ENCODE measurements at regions not wholly inside any gene's neighbourhood (a gene's known extent, or its start where the extent isn't known, plus 50 kb on each side); places are given as distances from the start of the nearest gene placed in this dataset.
"Not testable (repeated sequence)": the region's sequence is repeated elsewhere in the genome, so short reads cannot be mapped to it uniquely, and the experiment has no call there.

GRCh38 chr1:143905214-143906179 lies 66.3 kb downstream of the FAM72C start:
- DNase-seq, result peak; percentile 60

- not testable (repeated sequence) for DNase-seq
Measured at GRCh38 chr1:143904622-143904979, 67.2 kb downstream of the FAM72C start.

DNA sequence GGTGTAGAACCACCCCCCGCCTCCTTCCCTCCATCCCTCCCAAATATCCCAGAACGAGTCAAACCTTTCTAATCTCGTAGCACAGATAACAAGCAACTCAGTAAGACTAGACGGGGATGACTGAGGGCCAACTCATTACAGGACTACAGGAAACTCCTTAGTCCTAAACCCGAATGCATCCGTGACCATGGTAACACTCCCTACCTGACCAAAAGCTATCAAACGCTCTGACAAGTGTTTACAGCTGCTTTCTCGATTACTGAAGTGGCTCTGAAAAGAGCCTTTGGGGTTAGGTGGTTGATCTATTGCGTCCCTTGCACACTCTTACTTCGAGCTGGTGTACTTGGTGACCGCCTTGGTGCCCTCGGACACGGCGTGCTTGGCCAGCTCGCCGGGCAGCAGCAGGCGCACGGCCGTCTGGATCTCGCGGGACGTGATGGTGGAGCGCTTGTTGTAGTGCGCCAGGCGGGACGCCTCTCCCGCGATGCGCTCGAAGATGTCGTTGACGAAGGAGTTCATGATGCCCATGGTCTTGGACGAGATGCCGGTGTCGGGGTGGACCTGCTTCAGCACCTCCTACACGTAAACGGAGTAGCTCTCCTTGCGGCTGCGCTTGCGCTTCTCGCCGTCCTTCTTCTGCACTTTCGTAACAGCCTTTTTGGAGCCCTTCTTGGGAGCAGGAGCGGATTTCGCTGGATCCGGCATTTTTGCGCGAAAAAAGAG lies 67.7 kb downstream of the FAM72C start:
- DNase-seq, result peak; percentile 50

- DNase-seq, result not testable (repeated sequence)
Measured at GRCh38 chr1:143896377-143896776, 75.4 kb downstream of the FAM72C start.

- DNase-seq, result peak; percentile 81
Measured at GRCh38 chr1:143884932-143885574, 86.7 kb downstream of the FAM72C start.

- peak; percentile 70 for DNase-seq
Measured at GRCh38 chr1:143884532-143884931, 87.3 kb downstream of the FAM72C start.

DNA sequence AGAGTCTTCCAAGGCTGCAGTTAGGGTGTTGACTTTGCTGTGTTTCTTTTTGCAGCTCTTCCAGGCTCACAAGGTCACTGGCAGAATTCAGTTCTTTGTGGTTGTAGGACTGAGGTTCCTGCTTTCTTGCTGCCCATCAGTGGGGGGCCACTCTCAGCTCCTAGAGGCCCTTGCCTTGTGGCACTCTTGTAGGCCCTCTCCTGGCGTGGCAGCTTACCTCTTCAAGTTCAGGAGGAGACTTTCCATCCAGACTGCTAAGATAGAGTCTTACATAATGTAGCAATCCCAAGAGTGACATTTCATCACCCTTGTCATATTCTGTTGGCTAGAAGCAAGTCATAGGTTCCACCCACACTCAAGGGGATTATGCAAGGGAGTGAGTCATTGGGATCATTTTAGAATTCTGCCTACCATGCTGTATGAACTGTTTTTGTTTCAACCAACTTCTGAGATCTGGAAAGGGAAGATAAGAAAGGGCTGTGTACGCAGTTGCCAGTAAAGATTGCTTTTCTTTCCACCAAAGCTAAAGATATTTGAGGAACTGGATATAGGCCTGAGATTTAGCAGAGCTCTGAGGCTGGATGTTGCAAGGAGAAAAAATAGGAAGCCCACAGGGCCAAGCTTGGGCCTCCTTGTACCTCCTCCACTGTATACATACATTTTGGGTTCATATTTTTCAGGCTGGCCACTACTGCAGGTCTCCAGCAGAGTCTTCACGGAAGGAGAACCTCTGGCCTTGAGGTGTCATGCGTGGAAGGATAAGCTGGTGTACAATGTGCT lies 91.8 kb downstream of the FAM72C start:
- not testable (repeated sequence) for DNase-seq

- DNase-seq, result not testable (repeated sequence)
Measured at GRCh38 chr1:143875947-143876346, 95.8 kb downstream of the FAM72C start.

GRCh38 chr1:143874625-143875024 lies 97.2 kb downstream of the FAM72C start:
- DNase-seq, result not testable (repeated sequence)

DNA sequence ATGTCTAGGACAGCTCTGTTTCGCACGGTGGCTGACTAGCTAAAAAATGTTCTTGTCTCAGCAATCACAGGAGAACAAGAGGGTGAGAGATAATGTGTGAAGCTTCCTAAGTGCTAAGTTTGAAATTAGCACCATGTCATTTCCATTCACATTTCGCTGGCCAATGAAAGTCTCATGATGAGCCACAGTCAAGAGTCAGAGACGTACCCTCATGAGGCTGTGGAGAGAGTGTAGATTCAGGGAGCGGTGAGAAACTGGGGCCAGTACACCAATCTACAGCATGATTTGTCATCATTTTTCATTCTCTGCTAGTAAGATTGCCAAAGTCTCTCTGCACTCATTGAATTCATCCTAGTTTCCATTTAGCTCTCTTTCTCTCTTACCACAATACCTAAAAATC lies 98.1 kb downstream of the FAM72C start:
- DNase-seq, result not testable (repeated sequence)

DNA sequence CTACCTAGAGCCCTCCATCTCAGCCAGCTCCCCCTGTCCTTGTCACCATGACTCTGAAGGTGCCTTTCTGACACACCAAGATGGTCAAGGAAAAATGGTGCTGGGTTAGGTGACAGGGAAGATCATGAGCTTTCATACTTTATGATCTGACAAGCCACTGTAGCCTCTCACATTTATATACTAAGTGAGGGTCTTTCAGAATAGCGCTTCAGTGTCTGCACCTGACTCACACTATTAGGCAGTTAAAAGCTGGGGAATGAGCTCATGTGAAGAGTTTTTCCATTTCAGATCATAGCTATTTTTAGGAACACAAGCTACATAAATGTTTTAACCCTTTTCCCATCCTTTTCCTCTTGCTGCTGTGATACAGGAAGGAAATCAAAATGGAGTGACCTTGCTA lies 101.4 kb downstream of the FAM72C start:
- not testable (repeated sequence) for DNase-seq

GRCh38 chr1:143867590-143868220 lies 104.1 kb downstream of the FAM72C start:
- not testable (repeated sequence) for DNase-seq

GRCh38 chr1:143863901-143864520 lies 107.8 kb downstream of the FAM72C start:
- not testable (repeated sequence) for DNase-seq

DNA sequence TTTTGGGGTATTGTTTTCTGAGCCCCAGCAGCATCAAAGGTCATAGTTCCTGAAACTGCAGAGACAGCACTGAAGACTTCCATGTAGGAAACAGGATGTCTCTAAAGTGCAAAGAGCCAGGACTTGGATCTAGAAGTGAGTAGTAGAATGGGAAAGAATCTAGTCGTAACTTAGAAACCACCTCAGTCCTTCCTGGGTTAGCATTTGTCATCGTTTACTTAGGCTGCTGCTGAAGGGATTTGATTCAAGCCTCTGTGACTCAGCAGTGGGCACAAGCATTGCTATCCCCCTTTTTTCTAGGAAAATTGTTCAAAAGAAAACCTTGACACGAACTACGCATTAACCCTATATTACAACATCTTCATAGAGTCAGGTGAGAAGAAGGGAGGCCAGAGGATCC lies 109.1 kb downstream of the FAM72C start:
- DNase-seq, result not testable (repeated sequence)

GRCh38 chr1:143861306-143861705 lies 110.5 kb downstream of the FAM72C start:
- not testable (repeated sequence) for DNase-seq

GRCh38 chr1:143855867-143856266 lies 115.9 kb downstream of the FAM72C start:
- DNase-seq, result not testable (repeated sequence)

DNA sequence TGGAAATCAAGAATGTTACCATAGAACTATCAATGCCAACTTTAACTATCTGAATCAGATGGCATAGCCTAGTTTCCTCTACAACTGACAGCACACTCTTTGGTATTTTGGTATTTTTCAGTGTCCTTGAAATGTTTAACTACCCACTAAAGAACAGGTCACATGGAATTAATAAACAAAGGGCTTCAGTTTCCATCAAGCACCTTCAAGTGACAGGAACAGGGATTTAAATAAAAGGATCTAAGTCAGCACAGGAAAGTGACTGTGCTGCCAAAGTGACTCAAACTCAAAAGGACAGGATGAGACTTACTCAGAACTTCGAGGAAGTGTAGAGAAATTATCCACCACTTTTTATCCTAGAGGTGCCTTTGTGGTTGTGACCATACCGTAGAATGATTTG lies 117.7 kb downstream of the FAM72C start:
- not testable (repeated sequence) for DNase-seq

DNA sequence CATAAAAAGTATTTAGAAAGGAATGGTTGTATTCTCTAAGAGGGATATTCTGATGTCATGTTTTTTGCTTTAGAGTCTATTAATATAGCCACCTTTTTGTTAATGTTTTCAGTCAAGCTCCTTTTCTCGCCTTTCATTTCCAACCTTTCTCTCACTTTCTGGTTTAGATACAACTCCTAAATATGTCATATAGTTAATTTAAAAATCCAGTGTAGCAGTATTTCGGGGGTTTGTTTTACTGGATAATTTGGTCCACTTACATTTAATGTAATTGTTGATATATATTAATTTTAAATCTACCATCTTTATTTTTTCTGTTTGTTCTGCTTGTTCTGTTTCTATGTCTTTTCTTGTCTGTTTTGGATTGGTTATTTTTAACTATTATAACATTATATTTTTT lies 121.1 kb downstream of the FAM72C start:
- not testable (repeated sequence) for DNase-seq

GRCh38 chr1:143848859-143849258 lies 122.9 kb downstream of the FAM72C start:
- DNase-seq, result not testable (repeated sequence)

- DNase-seq, result not testable (repeated sequence)
Measured at GRCh38 chr1:143845193-143845592, 126.6 kb downstream of the FAM72C start.

- DNase-seq, result not testable (repeated sequence)
Measured at GRCh38 chr1:143842058-143842457, 129.7 kb downstream of the FAM72C start.

Measured in activated CD8-positive, alpha-beta memory T cell treated with anti-CD3 and anti-CD28 coated beads, Interleukin-2, amount 50 U/mL, for 48 hours (primary cell).